ENCODE measurements at regions not wholly inside any gene's neighbourhood (a gene's known extent, or its start where the extent isn't known, plus 50 kb on each side); places are given as distances from the start of the nearest gene placed in this dataset.

GRCh38 chr2:14494759-14495158 is 137.8 kb upstream of the LRATD1 start:
- no peak for TF ChIP-seq CEBPB (IDR thresholded peaks at IDR 0.05)
- TF ChIP-seq USF1 (IDR thresholded peaks at IDR 0.05): no peak
- TF ChIP-seq EGR1 (IDR thresholded peaks at IDR 0.05): no peak
- no peak for TF ChIP-seq REST (IDR thresholded peaks at IDR 0.05; ENCODE audit: low read depth)
- no peak for TF ChIP-seq EP300 (IDR thresholded peaks at IDR 0.05; ENCODE audit: borderline replicate concordance)
- no peak for TF ChIP-seq ZBTB7A (IDR thresholded peaks at IDR 0.05; ENCODE audit: low read depth)

Data from Ishikawa (cell line).